ENCODE measurements at regions not wholly inside any gene's neighbourhood (a gene's known extent, or its start where the extent isn't known, plus 50 kb on each side); places are given as distances from the start of the nearest gene placed in this dataset.
"Not testable (repeated sequence)": the region's sequence is repeated elsewhere in the genome, so short reads cannot be mapped to it uniquely, and the experiment has no call there.

GRCh38 chr2:65937379-65938160, 497.4 kb upstream of the MEIS1 start:
- no peak for DNase-seq

GRCh38 chr2:65934992-65935629, 499.8 kb upstream of the MEIS1 start:
- DNase-seq: no peak

DNA sequence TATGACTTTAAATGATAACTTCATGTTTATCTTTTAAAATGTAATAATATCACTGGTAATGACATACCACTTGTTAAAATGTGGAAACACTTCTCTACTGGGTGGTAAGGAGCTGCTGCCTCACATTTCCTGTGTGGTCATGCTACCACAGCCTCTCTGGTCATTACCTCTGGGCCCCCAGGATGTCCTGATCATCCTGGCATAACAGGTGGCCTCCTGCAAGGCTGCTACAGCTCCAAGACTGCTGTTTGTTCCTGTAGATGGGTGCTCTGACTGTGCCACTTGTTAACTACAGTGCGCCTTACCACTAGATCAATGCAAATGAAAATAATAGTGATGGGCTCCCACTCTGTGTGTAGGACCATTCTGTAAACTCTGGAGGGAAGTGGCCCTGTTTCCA, 500.2 kb upstream of the SPRED2 start:
- peak; percentile 6 for DNase-seq

DNA sequence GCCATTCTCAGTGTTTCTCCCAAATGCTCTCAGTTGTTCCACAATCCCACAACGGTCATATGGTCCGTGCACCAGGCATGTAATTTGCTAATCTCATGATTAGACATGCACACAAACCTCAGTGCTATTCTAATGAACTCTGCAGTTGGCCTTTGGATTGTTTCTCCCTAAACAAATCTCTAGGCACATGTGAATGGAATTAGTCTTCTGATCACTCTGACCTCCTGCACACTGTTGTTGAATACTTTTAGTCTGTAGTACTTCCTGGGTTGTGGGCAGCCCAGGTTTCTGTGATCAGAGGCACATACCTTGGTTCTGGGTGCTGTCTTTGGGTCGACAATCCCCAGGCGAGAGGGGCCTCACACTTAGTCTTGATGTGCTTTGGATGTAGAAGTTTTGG, 498.7 kb upstream of the SPRED2 start:
- no peak for DNase-seq

DNA sequence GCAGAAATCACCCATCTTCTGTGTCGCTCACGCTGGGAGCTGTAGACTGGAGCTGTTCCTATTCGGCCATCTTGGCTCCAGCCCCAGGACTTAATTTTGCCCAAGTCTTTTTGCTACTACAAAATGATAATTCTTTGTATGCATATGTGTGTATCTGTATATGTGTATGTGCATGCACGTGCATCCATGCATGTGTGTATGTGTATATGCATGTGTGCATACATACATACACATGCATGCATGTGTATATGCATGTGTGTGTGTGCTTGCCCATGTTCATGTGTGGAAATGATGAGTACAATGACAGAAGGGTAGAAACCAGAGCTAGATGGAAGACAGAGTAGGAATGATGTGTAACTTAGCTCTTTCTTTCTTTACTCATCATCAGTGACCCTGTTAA, 497.9 kb upstream of the SPRED2 start:
- no peak for DNase-seq

DNA sequence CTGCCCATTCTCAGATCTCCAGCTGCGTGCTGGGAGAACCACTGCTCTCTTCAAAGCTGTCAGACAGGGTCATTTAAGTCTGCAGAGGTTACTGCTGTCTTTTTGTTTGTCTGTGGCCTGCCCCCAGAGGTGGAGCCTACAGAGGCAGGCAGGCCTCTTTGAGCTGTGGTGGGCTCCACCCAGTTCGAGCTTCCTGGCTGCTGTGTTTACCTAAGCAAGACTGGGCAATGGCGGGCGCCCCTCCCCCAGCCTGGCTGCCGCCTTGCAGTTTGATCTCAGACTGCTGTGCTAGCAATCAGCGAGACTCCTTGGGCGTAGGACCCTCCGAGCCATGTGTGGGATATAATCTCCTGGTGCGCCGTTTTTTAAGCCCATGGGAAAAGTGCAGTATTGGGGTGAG, 497.3 kb upstream of the SPRED2 start:
- not testable (repeated sequence) for DNase-seq

DNA sequence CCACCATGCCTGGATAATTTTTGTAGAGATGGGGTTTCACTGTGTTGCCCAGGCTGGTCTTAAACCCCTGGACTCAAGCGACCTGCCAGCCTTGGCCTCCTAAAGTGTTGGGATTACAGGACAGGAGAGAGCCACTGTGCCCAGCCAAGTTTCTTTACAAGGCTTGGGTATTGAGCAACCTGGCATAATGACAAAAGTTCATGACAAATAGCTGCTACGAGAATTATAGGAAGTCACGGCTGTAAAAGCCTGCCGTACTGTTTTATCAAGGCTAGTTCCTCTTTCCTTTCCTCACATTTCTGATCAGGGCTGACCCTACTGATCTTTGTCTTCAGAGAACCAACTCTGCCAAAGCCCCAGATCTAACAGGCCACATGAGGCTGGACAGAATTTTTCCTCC, 490.4 kb upstream of the SPRED2 start:
- DNase-seq: no peak

GRCh38 chr2:65922030-65922429, 489.6 kb upstream of the SPRED2 start:
- DNase-seq: no peak

DNA sequence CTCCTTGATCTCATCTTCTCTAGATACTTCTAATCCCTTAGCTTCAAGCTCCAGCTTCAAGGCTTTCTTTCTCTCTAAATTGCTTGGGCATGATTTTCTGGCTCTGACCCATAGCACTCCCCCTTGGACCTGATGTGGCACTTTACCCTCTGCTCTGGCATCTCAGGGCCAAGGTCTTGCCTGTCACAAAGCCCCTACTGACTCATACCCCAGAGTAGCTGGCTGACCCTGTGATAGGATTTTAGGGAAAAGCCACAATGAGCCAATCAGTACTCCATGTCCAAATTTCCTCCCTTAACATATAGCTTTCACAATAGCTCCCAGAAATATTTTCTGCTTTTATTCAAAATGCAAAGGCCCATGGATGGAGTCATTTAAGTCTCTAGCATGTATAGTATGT, 488.7 kb upstream of the SPRED2 start:
- no peak for DNase-seq

- no peak for DNase-seq
These were observed 488.3 kb upstream of the SPRED2 start for GRCh38 chr2:65920659-65921058.

- no peak for DNase-seq
These were observed 487.3 kb upstream of the SPRED2 start for GRCh38 chr2:65919550-65920188.

GRCh38 chr2:65918760-65919187, 486.4 kb upstream of the SPRED2 start:
- no peak for DNase-seq

DNA sequence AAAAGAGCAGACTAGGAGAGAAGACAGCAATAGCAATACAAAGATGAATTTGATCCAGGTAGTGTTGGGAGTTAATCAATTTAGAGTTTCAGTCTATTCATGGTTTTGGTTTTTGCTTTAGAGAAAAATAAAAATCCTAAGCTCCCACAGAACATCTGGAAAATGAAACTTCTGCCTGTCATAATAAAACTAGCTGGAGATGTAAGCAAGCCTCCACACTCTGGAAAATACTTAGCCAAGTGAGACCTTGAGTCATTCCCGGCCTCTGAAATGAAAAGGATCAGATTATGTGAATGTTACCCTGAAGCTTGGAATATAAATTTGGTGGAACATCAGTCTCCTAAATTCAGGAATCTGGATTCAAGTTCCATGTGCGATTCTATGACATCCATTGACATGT, 485.6 kb upstream of the SPRED2 start:
- DNase-seq: no peak

- no peak for DNase-seq
These were observed 484.4 kb upstream of the SPRED2 start for GRCh38 chr2:65916785-65917295.

DNA sequence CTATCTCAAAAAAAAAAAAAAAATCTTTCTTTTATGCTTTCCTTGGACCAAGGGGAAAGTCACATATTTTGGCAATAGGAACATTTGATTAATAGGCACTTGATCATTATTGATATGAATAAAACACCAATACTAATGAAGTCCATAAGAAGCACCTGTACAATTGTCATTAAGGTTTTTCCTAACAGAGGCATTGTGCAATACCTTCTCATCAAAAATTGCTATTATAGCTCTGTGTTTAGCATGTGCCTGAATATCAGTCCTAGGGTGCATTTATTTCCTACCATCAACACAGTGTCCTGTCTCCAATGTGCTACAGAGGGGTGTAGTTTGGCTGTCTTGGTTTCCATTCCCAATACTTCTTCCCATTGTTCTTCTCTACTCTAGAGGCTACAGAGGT, 483.8 kb upstream of the SPRED2 start:
- no peak for DNase-seq

- no peak for DNase-seq
These were observed 482.9 kb upstream of the SPRED2 start for GRCh38 chr2:65915273-65915672.

DNA sequence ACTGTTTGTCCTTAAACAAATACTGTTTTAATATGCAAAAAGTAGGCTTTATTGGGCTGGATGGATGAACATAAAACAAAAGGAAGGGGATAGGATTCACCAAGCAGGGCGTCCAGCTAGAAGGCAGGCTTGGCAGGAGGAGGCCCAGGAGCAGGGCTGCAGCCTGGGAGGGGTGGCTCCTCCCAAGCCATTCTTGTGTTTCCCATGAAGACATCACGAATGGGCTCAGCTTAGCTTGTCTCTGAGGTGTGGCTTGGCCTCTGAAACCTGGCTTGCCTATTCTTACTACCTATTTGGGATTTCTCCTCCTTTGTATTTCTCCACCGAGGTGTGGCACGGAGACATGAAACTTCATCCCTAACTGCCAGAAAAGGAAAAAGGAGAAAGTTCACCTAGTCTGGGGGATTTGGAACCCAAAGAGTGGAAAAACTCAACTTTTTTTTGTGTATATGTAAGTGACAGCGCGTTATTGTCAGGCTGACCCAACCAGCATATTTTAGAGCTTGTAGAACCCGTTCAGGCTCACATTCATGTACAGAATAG, 481.9 kb upstream of the SPRED2 start:
- DNase-seq: no peak

- no peak for DNase-seq
These were observed 481.4 kb upstream of the SPRED2 start for GRCh38 chr2:65913813-65914212.

DNA sequence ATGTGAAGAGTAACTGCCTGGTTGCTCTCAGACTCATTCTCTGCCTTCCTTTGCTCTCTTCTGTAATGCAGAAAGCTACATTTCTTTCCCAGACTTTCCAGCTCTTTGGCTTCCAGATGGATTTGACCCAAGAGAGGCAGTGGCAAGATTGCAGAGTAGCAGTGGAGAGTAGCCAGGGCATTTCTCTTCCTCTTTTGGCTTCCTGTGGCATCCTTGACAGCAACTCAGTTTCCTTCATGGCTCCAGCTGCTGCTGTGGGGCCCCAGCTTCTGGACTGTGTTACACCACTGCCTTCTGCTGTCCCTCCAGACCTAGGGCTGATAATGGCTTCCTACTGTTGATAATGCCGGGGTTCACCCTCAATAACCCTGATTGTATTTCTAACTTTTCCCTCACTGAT, 469.4 kb upstream of the SPRED2 start:
- no peak for DNase-seq

DNA sequence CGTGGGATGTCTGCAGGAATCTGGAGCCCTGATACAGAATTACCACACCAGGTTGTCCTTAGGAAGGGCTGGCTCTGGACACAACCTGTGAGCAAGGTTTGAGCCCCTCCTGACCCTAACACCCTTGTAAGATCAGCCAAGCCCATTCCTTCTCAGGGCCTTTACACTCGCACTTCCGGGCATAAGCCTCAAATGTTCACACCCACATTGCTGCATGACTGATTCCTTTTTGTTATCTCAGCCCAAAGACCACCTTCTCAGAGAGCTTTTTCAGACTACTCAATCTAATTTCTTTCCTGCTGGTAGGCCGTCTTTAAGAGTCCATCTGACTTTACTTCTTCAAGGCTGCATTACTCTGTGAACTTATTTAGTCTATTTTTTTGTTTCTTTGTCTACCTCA, 464.0 kb upstream of the SPRED2 start:
- DNase-seq: no peak

DNA sequence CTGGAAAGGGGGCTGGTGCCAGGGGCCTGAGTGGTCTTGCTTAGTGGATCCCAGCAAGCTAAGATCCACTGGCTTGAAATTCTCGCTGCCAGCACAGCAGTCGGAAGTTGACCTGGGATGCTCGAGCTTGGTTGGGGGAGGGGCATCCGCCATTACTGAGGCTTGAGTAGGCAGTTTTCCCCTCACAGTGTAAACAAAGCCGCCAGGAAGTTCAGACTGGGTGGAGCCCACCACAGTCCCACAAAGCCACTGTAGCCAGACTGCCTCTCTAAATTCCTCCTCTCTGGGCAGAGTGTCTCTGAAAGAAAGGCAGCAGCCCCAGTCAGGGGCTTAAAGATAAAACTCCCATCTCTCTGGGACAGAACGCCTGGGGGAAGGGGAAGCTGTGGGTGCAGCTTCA, 457.7 kb upstream of the SPRED2 start:
- not testable (repeated sequence) for DNase-seq

DNA sequence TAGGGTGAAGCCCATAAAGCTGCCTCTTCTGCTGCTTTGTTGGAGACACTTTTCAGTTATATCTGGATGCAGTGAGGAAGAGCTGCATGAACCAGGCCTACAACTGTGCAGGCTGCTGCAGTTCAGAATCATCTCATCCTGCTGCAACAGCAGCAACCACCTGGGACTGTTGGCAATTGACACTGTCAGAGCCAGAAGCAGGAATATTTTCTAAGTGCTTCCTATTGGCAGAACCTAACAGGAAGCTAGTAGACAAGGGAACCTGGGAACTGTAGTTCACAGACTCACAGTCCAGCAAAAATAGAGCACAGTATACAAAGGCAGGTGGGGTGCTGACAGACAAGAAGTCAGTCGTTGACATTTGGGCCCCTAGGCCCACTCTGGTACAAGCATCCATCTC, 452.9 kb upstream of the SPRED2 start:
- no peak for DNase-seq

DNA sequence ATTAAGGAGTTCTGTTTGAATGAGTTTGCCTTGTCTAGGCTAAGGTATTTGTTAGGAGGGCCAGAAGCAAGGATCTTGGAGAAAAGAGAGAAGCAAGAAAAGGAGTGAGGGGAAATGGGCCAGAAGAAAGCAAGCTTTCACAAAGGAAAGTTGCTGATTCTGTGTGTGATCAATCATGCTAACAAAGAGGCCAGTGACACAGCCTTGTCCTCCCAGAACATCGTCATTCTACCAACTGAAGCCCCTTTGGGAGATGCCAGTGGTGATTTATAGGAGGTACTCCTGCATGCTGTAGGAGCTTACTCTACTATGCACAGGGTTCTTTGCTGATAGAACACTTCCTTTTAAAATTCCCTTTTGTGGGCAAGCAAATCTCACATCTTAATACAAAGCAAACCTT, 449.2 kb upstream of the SPRED2 start:
- DNase-seq: no peak

DNA sequence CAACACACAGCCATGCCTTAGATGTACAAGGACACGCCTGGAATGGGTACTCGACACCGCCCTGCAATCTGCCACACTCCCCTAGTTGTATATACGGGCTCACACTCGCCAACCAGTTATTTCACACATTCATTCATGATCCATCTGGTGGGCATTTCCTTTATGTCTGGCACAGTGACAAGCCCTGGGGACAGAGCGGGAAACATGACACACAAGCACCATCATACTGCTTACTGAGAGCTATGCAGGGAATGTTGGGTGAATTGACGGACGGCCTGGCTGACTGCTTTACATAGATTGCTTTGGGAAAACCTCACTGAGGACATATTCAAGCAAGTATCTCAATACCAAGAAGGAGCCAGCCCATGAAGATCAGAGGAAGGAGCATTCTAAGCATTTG, 448.0 kb upstream of the SPRED2 start:
- no peak for DNase-seq
